Hepatocyte (in vitro differentiated cells): ENCODE measurements at regions not wholly inside any gene's neighbourhood (a gene's known extent, or its start where the extent isn't known, plus 50 kb on each side); places are given as distances from the start of the nearest gene placed in this dataset.

Experiments
- CTCF ChIP-seq: fragments of 200-600 bp; sonication (generic); IDR thresholded peaks from 2 replicates; pipeline ENCODE4 v1.5.1; 2016; ENCODE audit warnings: antibody characterized with exemption, mild to moderate bottlenecking; ENCODE audit not compliant: poor library complexity
- EZH2 ChIP-seq: fragments of 200-600 bp; sonication (generic); IDR thresholded peaks from 2 replicates; pipeline ENCODE4 v1.6.1; 2016; ENCODE audit warnings: antibody characterized with exemption, mild to moderate bottlenecking, borderline replicate concordance

- TF ChIP-seq EZH2 = no peak
- no peak for TF ChIP-seq CTCF
Observed at GRCh38 chr2:16216558-16216945, 276.2 kb downstream of the MYCN start.
